HUES48 (cell line): ENCODE measurements at regions not wholly inside any gene's neighbourhood (a gene's known extent, or its start where the extent isn't known, plus 50 kb on each side); places are given as distances from the start of the nearest gene placed in this dataset.

Experiments used
- H3K27ac ChIP-seq: one replicate; pipeline ENCODE4 v1.7.0; 2013; ENCODE audit warnings: low read depth, low read length, inconsistent platforms
- H3K27me3 ChIP-seq: 2 replicates; pipeline ENCODE4 v1.6.1; 2013; ENCODE audit warnings: mild to moderate bottlenecking, low read length; ENCODE audit not compliant: control insufficient read depth, insufficient read depth
- H3K36me3 ChIP-seq: 2 replicates; pipeline ENCODE4 v1.6.1; 2013; ENCODE audit warnings: low read length; ENCODE audit not compliant: control insufficient read depth, insufficient read depth
- H3K4me1 ChIP-seq: 2 replicates; pipeline ENCODE4 v1.6.1; 2013; ENCODE audit warnings: mild to moderate bottlenecking, low read length; ENCODE audit not compliant: control insufficient read depth, insufficient read depth
- H3K4me3 ChIP-seq: 2 replicates; pipeline ENCODE4 v1.5.1; 2013; ENCODE audit warnings: mild to moderate bottlenecking, low read depth, low read length
- H3K9ac ChIP-seq: 2 replicates; pipeline ENCODE4 v1.6.1; 2013; ENCODE audit warnings: mild to moderate bottlenecking, low read depth, low read length, moderate library complexity
- H3K9me3 ChIP-seq: 2 replicates; pipeline ENCODE4 v1.6.1; 2013; ENCODE audit warnings: low read length; ENCODE audit not compliant: control insufficient read depth, insufficient read depth

DNA sequence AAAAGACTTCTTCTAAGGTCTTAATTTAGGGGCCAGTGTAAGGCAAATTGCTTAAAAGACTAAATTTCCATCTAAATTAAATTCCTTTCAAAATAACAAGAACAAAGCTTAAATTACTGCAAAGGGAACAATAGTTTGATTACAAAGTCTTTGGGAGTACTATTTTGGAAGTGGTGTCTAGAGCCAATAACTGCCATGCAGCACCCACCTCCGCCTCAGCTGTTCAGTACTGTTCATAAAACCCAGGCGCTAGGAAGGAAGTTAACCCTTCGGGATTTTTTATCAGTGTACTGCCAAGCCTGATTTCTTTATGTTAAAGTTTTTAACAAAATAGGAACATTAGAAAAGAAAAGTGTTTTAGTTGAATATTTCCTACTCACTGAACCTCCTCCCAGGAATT lies 210.1 kb downstream of the LIG4 start:
- H3K27ac ChIP-seq, result no peak overlapping the region
- H3K4me1 ChIP-seq, result peaks cover 10% of the 10 kb centered on the region
- no peak overlapping the region; the same call in 1 of the 2 replicates for H3K4me3 ChIP-seq
- no peaks in the 10 kb centered on the region for H3K27me3 ChIP-seq
- H3K9ac ChIP-seq, result no peak overlapping the region
- H3K9me3 ChIP-seq, result no peaks in the 10 kb centered on the region
- H3K36me3 ChIP-seq, result no peaks in the 10 kb centered on the region

DNA sequence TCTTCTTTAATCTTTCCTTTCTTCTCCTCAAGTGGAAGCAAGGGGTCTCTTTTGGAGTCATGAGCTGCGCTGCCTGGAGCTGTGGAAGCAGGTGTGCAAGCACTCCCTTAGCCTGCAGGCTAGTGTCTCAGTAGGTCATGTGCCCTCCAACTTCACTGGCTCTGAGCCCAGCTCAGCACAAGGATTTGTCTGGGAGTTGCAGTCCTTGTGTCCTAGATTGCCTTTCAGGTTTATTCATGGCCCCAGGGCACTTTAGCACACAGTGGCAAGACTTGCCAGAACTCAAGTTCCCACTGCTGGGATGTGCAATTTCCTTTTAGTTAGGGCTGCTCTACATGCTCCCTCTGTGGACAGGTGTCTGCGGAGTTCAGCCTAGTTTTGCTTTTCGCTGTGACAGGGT lies 211.7 kb downstream of the LIG4 start:
- Histone ChIP-seq H3K36me3 (no peaks in the 10 kb centered on the region), H3K4me1 (peaks cover 10% of the 10 kb centered on the region), H3K4me3 (no peak overlapping the region), H3K9me3 (no peaks in the 10 kb centered on the region), H3K27ac (no peak overlapping the region), H3K27me3 (no peaks in the 10 kb centered on the region), H3K9ac (no peak overlapping the region)

DNA sequence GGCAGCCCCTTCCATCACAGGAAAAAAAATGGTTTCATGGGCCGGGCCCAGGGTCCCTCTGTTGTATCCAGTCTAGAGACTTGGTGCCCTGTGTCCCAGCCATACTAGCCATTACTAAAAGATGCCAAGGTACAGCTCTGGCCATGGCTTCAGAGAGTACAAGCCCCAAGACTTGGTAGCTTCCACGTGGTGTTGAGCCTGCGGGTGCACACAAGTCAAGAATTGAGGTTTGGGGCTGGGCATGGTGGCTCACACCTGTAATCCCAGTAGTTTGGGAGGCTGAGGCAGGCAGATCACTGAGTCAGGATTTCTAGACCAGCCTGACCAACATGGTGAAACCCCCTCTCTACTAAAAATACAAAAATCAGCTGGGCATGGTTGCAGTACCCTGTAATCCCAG lies 214.3 kb downstream of the LIG4 start:
- Histone ChIP-seq H3K36me3 (no peaks in the 10 kb centered on the region), H3K27ac (no peak overlapping the region), H3K9ac (no peak overlapping the region), H3K27me3 (no peaks in the 10 kb centered on the region), H3K4me1 (peaks cover 10% of the 10 kb centered on the region), H3K4me3 (no peak overlapping the region), H3K9me3 (no peaks in the 10 kb centered on the region)

DNA sequence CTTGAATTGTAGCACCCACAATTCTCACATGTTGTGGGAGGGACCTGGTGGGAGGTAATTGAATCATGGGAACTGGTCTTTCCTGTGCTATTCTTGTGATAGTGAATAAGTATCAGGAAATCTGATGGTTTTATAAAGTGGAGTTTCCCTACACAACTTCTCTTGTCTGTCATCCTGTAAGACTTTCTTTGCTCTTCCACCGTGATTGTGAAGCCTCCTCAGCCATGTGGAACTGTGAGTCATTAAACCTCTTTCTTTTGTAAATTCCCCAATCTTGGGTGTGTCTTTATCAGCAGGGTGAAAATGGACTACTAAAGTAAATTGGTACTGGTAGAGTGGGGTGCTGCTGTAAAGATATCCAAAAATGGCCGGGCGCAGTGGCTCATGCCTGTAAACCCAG lies 215.6 kb downstream of the LIG4 start:
- no peaks in the 10 kb centered on the region for H3K4me1 ChIP-seq
- no peaks in the 10 kb centered on the region for H3K36me3 ChIP-seq
- no peak overlapping the region for H3K27ac ChIP-seq
- H3K9me3 ChIP-seq, result no peaks in the 10 kb centered on the region
- no peak overlapping the region for H3K4me3 ChIP-seq
- H3K27me3 ChIP-seq, result no peaks in the 10 kb centered on the region
- H3K9ac ChIP-seq, result no peak overlapping the region

DNA sequence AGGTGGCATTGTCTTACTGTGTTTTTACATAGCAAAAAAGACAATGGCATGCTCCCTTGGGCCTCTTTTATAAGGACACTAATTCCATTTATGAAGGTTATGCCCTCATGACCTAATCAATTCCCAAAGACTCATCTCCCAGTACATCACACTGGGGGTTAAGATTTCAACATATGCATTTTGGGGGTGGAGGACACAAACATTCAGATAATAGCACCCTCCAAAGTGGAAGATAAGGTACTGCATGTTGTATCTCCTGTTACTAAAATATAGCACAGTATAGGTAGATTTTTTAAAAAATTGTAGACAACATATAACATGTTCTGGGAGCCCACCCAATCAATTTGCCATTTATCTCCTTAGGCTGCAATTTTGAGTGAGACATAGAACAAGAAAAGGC lies 221.2 kb downstream of the LIG4 start:
- Histone ChIP-seq H3K9ac (no peak overlapping the region), H3K36me3 (no peaks in the 10 kb centered on the region), H3K27me3 (no peaks in the 10 kb centered on the region), H3K4me1 (0 out of 2 replicates have a peak, but pooled peaks cover 2% of the 10 kb centered on the region), H3K4me3 (no peak overlapping the region), H3K27ac (no peak overlapping the region), H3K9me3 (no peaks in the 10 kb centered on the region)

DNA sequence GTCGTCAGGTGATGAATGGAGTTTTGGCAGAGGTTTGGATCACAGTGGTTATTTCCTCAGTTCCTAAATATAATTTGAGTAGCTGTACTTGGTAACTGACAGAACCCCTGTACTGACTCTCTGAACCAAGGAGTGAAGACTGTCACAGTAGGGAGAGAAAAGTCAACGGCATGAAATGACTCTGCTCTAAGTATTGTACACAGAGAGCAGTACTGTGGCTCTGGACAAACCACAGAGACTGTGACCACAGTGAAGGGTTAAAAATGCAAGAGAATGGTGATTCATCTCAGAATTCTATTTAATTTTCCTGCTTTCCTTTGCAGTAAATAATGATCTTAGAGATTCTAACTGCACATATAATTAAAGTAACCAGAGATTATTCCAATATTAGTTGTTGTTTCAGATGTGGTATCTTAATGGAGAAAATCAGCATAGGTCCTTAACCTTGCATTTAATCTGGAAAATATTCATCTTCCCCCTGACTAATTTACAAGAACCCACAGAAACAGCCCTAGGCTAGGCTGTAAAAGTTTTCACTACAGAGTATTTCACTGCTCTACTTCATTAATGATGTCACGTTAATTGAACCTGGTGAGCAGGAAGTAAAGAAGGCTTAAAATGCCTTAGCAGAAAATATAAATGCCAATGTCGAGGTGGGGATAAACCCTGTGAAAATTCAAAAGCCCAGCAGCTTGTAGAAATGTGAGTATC lies 221.9 kb downstream of the LIG4 start:
- H3K27ac ChIP-seq, result no peak overlapping the region
- 0 out of 2 replicates have a peak, but pooled peaks cover 2% of the 10 kb centered on the region for H3K4me1 ChIP-seq
- no peak overlapping the region for H3K9ac ChIP-seq
- no peaks in the 10 kb centered on the region for H3K27me3 ChIP-seq
- H3K9me3 ChIP-seq, result no peaks in the 10 kb centered on the region
- H3K4me3 ChIP-seq, result no peak overlapping the region
- H3K36me3 ChIP-seq, result no peaks in the 10 kb centered on the region

DNA sequence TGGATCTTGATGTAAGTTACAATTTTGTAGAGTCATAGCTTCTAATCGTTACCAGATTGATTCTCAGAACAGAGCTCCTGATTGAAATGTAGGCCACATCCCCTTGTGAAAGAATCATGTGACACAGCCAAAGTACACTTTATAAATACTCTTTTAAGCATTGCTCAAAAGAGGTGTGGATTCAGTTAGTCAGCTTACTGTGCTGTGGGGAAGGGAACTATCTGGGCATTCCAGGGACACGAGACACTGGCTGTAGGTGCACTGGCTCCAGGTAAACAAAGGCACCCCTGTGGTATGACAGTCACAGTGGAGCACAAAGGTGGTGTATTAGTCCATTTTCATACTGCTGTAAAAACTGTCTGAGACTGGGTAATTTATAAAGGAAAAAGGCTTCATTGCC lies 222.8 kb downstream of the LIG4 start:
- Histone ChIP-seq H3K9ac (no peak overlapping the region), H3K9me3 (no peaks in the 10 kb centered on the region), H3K27ac (no peak overlapping the region), H3K4me3 (no peak overlapping the region), H3K36me3 (no peaks in the 10 kb centered on the region), H3K27me3 (no peaks in the 10 kb centered on the region), H3K4me1 (0 out of 2 replicates have a peak, but pooled peaks cover 2% of the 10 kb centered on the region)

DNA sequence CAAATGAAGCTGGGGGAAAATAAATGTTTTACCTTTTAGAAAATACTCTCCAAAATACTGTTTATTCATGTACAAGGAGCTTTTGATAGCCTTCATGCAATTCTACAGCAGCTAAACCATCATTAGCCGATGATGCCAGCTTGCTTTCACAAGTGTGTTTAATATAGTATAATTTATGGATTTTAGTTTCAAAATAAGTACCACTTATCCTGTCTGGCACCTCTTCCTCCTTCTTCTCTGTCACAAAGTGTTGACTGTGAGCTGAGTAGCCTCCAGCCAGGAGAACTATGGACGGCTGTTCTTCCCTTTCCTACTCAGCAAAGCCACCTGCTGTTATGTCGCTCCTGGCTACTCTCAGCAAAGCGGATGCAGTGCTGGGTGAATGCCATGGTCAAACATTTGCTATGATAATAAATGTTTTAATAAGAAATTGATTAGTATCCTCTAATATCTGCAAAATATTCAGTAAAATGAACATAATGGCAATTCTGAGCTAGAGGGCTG lies 238.2 kb downstream of the LIG4 start:
- Histone ChIP-seq H3K36me3 (no peaks in the 10 kb centered on the region), H3K4me3 (no peak overlapping the region), H3K9ac (no peak overlapping the region), H3K27ac (no peak overlapping the region), H3K9me3 (no peaks in the 10 kb centered on the region), H3K4me1 (no peaks in the 10 kb centered on the region), H3K27me3 (no peaks in the 10 kb centered on the region)

DNA sequence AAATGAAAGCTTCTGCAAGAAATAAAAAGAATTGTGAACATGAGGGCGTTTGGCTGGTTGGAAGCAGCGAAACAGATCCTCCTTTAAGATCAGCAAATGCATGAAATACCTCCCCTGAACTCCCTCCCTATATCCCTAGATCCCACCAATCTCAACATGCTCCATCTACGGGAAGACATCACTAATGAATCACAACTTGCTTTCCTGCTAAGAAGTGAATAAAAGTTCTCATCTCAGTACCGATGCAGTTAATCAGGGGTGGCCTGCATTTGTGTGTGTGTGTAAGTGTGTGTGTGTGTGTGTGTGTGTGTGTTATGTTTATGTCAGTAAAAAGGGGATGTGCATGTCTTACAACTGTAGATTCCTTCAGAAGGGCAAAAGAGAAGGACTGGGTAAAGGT lies 238.7 kb downstream of the LIG4 start:
- no peaks in the 10 kb centered on the region for H3K4me1 ChIP-seq
- H3K27me3 ChIP-seq, result no peaks in the 10 kb centered on the region

DNA sequence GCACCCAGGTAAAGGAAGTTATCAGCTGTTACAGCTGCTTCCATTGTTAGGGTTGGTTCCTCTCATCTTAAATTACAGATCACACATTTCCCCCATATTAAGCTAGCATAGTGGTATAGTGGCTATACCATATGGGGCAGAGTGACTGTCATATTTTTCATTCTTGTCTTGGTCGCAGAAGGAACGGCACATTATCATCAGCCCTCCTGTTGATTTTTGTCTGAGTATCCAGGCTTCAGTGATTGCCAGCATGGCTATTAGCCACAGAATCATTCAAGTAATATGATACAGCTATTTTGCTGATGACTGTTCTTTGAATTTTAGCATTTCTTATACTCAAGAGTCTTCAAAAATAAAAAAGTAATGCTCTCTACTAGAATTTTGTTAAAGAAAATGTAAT lies 240.9 kb downstream of the LIG4 start:
- H3K27me3 ChIP-seq, result no peaks in the 10 kb centered on the region
- no peaks in the 10 kb centered on the region for H3K4me1 ChIP-seq
- H3K4me3 ChIP-seq, result no peak overlapping the region
- H3K9me3 ChIP-seq, result no peaks in the 10 kb centered on the region
- H3K27ac ChIP-seq, result no peak overlapping the region
- no peak overlapping the region for H3K9ac ChIP-seq
- no peaks in the 10 kb centered on the region for H3K36me3 ChIP-seq

More for the DNA sequence above, 238.7 kb downstream of the LIG4 start:
- no peak overlapping the region for H3K9ac ChIP-seq
- no peaks in the 10 kb centered on the region for H3K9me3 ChIP-seq
- no peaks in the 10 kb centered on the region for H3K36me3 ChIP-seq
- H3K4me3 ChIP-seq, result no peak overlapping the region
- no peak overlapping the region for H3K27ac ChIP-seq

DNA sequence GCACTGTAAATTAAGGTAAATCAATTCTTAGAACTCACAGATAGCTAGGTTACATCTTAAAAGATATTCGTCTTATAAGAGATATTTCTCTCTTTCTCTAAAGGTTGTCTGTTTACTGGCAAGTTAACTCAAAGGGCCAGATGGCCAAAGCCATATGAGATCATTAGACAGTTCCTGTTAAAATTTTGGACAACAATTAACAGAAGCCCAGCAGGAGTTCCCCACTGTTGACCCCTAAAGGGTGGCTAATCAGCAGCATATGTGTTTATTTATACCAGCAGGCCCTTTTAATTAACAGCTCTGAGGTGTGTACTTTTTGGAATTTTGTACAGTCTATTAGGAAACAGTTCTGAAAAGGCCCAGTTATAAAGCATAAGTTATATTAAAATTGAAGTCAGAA lies 245.8 kb downstream of the LIG4 start:
- Histone ChIP-seq H3K4me1 (no peaks in the 10 kb centered on the region), H3K36me3 (no peaks in the 10 kb centered on the region), H3K4me3 (no peak overlapping the region), H3K9me3 (no peaks in the 10 kb centered on the region), H3K27ac (no peak overlapping the region), H3K27me3 (no peaks in the 10 kb centered on the region), H3K9ac (no peak overlapping the region)
